IMR-90 (cell line): ENCODE measurements at regions not wholly inside any gene's neighbourhood (a gene's known extent, or its start where the extent isn't known, plus 50 kb on each side); places are given as distances from the start of the nearest gene placed in this dataset.
"Not testable (repeated sequence)": the region's sequence is repeated elsewhere in the genome, so short reads cannot be mapped to it uniquely, and the experiment has no call there.

Experiments used
- ATAC-seq: fragments of 200-7000 bp; cut with Tn5 transposase; 2 replicates; pipeline ENCODE4 v1.9.1; 2020; ENCODE audit warnings: low read depth, mild to moderate bottlenecking, moderate library complexity
- BruUV-seq: library from RNA; stranded (reverse); fragments of 400-500 nt; replicated peaks from 2 replicates; lab custom pipeline; 2021; lab: Mats Ljungman, UMichigan
- CTCF ChIA-PET: fragments of 300-600 bp; formaldehyde crosslinking; extraction: SDS; loops from one replicate; lab custom pipeline; 2021; ENCODE audit warnings: antibody characterized with exemption; lab: Yijun Ruan, JAX
- POLR2A ChIA-PET: fragments of 300-600 bp; sonication (Branson Sonifier 250); formaldehyde crosslinking; loops from one replicate; lab custom pipeline; 2022; ENCODE audit warnings: antibody characterized with exemption; ENCODE audit not compliant: unreplicated experiment; lab: Charles Lee
- DNase-seq: peaks from one replicate; pipeline ENCODE4 v3.0.0; 2013
- H2AFZ ChIP-seq: replicated peaks from 2 replicates; pipeline ENCODE3; 2013; ENCODE audit warnings: low read length, mild to moderate bottlenecking; ENCODE audit not compliant: poor library complexity
- H2AK5ac ChIP-seq: 2 replicates; pipeline ENCODE4 v1.6.1; 2013; ENCODE audit warnings: low read depth, low read length, inconsistent platforms
- H2AK9ac ChIP-seq: replicated peaks from 2 replicates; pipeline ENCODE3; 2013; ENCODE audit warnings: mild to moderate bottlenecking, low read depth, low read length, moderate library complexity; ENCODE audit not compliant: poor library complexity
- H2BK120ac ChIP-seq: 2 replicates; pipeline ENCODE4 v1.6.1; 2013; ENCODE audit warnings: low read depth, low read length, inconsistent platforms
- H2BK15ac ChIP-seq: 3 replicates; pipeline ENCODE4 v1.6.1; 2013; ENCODE audit warnings: low read depth, low read length, inconsistent platforms
- H2BK20ac ChIP-seq: 2 replicates; pipeline ENCODE4 v1.6.1; 2013; ENCODE audit warnings: low read depth, mild to moderate bottlenecking, inconsistent platforms, low read length, moderate library complexity
- H2BK5ac ChIP-seq: 2 replicates; pipeline ENCODE4 v1.6.1; 2013; ENCODE audit warnings: mild to moderate bottlenecking, low read depth, low read length, inconsistent platforms; ENCODE audit not compliant: poor library complexity, severe bottlenecking
- H3K14ac ChIP-seq: replicated peaks from 2 replicates; pipeline ENCODE4 v1.6.1; 2013; ENCODE audit warnings: low read depth, low read length, inconsistent platforms
- H3K18ac ChIP-seq: 2 replicates; pipeline ENCODE4 v1.6.1; 2013; ENCODE audit warnings: low read depth, low read length, control low read depth
- H3K23ac ChIP-seq: 2 replicates; pipeline ENCODE4 v1.6.1; 2013; ENCODE audit warnings: low read depth, low read length, inconsistent platforms
- H3K27ac ChIP-seq: 2 replicates; pipeline ENCODE4 v1.5.1; 2013; ENCODE audit warnings: mild to moderate bottlenecking, control low read depth, low read length; ENCODE audit not compliant: insufficient read depth
- H3K27me3 ChIP-seq: 2 replicates; pipeline ENCODE4 v1.6.1; 2013; ENCODE audit warnings: low read length; ENCODE audit not compliant: control insufficient read depth, insufficient read depth
- H3K36me3 ChIP-seq: 2 replicates; pipeline ENCODE4 v1.6.1; 2013; ENCODE audit warnings: low read length, mixed read lengths; ENCODE audit not compliant: control insufficient read depth, insufficient read depth
- H3K4ac ChIP-seq: 2 replicates; pipeline ENCODE4 v1.6.1; 2013; ENCODE audit warnings: low read depth, low read length, inconsistent platforms
- H3K4me1 ChIP-seq: 2 replicates; pipeline ENCODE4 v1.6.1; 2013; ENCODE audit warnings: low read length, mixed read lengths; ENCODE audit not compliant: control insufficient read depth, insufficient read depth
- H3K4me2 ChIP-seq: 2 replicates; pipeline ENCODE4 v1.6.1; 2013; ENCODE audit warnings: low read depth, mild to moderate bottlenecking, control low read depth, low read length, moderate library complexity
- H3K4me3 ChIP-seq: 2 replicates; pipeline ENCODE4 v1.5.1; 2013; ENCODE audit warnings: low read depth, mild to moderate bottlenecking, control low read depth, low read length, moderate library complexity; ENCODE audit not compliant: insufficient read depth
- H3K56ac ChIP-seq: 2 replicates; pipeline ENCODE4 v1.6.1; 2013; ENCODE audit warnings: low read length, inconsistent platforms; ENCODE audit not compliant: insufficient read depth; ENCODE audit errors: extremely low read depth
- H3K79me1 ChIP-seq, 2 experiments: 2 replicates each; pipeline ENCODE4 v1.6.1; 2013; ENCODE audit warnings: low read length in 2 of 2, inconsistent platforms in 1 of 2, low read depth in 1 of 2
- H3K9ac ChIP-seq: 2 replicates; pipeline ENCODE4 v1.6.1; 2013; ENCODE audit warnings: low read depth, low read length, control low read depth
- H3K9me1 ChIP-seq: 2 replicates; pipeline ENCODE4 v1.6.1; 2013; ENCODE audit warnings: low read length, inconsistent platforms; ENCODE audit not compliant: insufficient read depth
- H3K9me3 ChIP-seq: 2 replicates; pipeline ENCODE4 v1.6.1; 2013; ENCODE audit warnings: low read length; ENCODE audit not compliant: control insufficient read depth, insufficient read depth
- H4K20me1 ChIP-seq: 2 replicates; pipeline ENCODE4 v1.6.1; 2013; ENCODE audit warnings: low read length, inconsistent platforms; ENCODE audit not compliant: insufficient read depth
- H4K5ac ChIP-seq: 2 replicates; pipeline ENCODE4 v1.6.1; 2013; ENCODE audit warnings: mild to moderate bottlenecking, low read depth, low read length, control low read depth
- H4K8ac ChIP-seq, 2 experiments: 2 replicates each; pipeline ENCODE4 v1.6.1; 2013; ENCODE audit warnings: low read depth in 2 of 2, low read length in 2 of 2, control low read depth in 1 of 2, inconsistent platforms in 1 of 2
- H4K91ac ChIP-seq: 2 replicates; pipeline ENCODE4 v1.6.1; 2013; ENCODE audit warnings: low read depth, low read length, inconsistent platforms; ENCODE audit not compliant: insufficient read depth
- WGBS, 2 experiments: methylation state at CpG; one replicate each; pipeline versions ENCODE4 v1.1.5 to v1.1.7; 2013; ENCODE audit warnings: missing lambda C conversion rate in 2 of 2; ENCODE audit not compliant: insufficient read length in 1 of 2; ENCODE audit errors: extremely low coverage in 2 of 2; 5-methylcytosine and 5-hydroxymethylcytosine counted together
- dilution Hi-C: fragments of 300-500 bp; cut with HindIII; formaldehyde crosslinking; loops from one replicate; pipeline ENCODE4 v1.14.3; 2018; ENCODE audit warnings: low sequenced_read_pairs; ENCODE audit not compliant: unreplicated experiment
- in situ Hi-C: fragments of 300-500 bp; cut with MboI; formaldehyde crosslinking; loops from 3 replicates; pipeline ENCODE4 v1.14.3; 2019; ENCODE audit warnings: low sequenced_read_pairs, inconsistent platforms, mixed read lengths
- intact Hi-C: fragments of 100-400 bp; cut with micrococcal nuclease; formaldehyde crosslinking; loops from 2 replicates; pipeline ENCODE4 v1.10.0; 2022

- intact Hi-C loops, POLR2A ChIA-PET: not testable (repeated sequence)
Measured at GRCh38 chr2:58325296-58325895, 84.3 kb upstream of the FANCL start.

More at GRCh38 chr2:58325296-58325895, 84.3 kb upstream of the FANCL start:
- H3K27me3 ChIP-seq, H3K79me1 ChIP-seq, H4K20me1 ChIP-seq, H3K9ac ChIP-seq, in situ Hi-C loops, CTCF ChIA-PET, H3K4me2 ChIP-seq, H2BK20ac ChIP-seq, dilution Hi-C loops, H4K8ac ChIP-seq, DNase-seq, H4K5ac ChIP-seq, H3K4me1 ChIP-seq, H3K18ac ChIP-seq, H3K4me3 ChIP-seq, H2BK15ac ChIP-seq, H2AK9ac ChIP-seq, H3K27ac ChIP-seq, H4K91ac ChIP-seq, H3K14ac ChIP-seq, H2BK5ac ChIP-seq, ATAC-seq, H3K4ac ChIP-seq, H2BK120ac ChIP-seq, H3K9me1 ChIP-seq, H3K56ac ChIP-seq, H3K23ac ChIP-seq, H3K9me3 ChIP-seq, BruUV-seq, H3K36me3 ChIP-seq, H2AK5ac ChIP-seq, H2AFZ ChIP-seq: not testable (repeated sequence)
- WGBS, 2 experiments, result 77% methylated on average over 4 of the region's 18 CpGs; no CpG with 5 or more reads in 1 of the 2 experiments
